Vagina (tissue), 2 donors: ENCODE measurements at regions not wholly inside any gene's neighbourhood (a gene's known extent, or its start where the extent isn't known, plus 50 kb on each side); places are given as distances from the start of the nearest gene placed in this dataset.

Experiments
- CTCF ChIP-seq, 3 experiments: fragments of 450-650 bp in 2 of 3; fragments of 200-600 bp in 1 of 3; sonication (generic) in 1 of 3; IDR thresholded peaks; one replicate each; pipeline ENCODE4 v1.5.1; 2017 to 2019; ENCODE audit warnings: antibody characterized with exemption in 3 of 3, mild to moderate bottlenecking in 2 of 3, moderate library complexity in 2 of 3
- POLR2A ChIP-seq, 2 donors: fragments of 450-650 bp; IDR thresholded peaks; one replicate each; pipeline ENCODE4 v1.6.1; 2017; ENCODE audit warnings: antibody characterized with exemption in 2 of 2, mild to moderate bottlenecking in 2 of 2, moderate library complexity in 2 of 2

DNA sequence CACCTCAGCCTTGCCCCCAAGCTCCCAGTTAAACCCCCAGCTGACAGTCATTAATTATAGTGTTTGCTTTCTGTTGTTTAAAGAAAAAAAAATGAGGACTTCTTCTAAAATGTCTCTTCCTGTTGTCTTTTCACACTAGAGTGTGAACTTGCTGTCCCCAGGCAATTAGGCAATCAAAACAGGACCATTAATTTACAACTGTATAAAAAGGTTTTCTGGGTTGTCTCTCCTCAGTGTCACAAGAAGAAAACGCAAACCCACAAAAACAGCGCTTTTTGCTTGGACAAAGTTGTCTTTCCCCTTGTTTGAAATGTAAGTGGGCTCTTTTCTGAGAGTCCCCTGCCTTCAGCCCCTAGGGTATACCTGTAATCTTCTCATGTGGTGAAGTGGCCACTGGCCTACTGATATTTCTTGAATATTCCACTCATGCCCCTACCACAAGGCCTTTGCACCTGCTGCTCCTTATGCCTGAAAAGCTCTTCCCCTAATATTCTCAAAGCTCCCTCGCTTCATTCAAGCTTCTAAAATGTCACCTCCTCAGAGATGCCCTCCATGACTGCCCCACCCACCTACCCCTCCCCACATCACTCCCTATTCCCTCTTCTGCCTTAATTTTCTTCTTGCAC is 158.9 kb upstream of the PWP1 start:
- TF ChIP-seq CTCF (IDR thresholded peaks at IDR 0.05) (no peak), POLR2A (IDR thresholded peaks at IDR 0.05) (no peak)
